Mucosa of descending colon (tissue), 3 donors: ENCODE measurements at regions not wholly inside any gene's neighbourhood (a gene's known extent, or its start where the extent isn't known, plus 50 kb on each side); places are given as distances from the start of the nearest gene placed in this dataset.
A peak's percentile ranks its signal among the peaks of the same experiment; 100 is the strongest.

ENCODE experiments used
- ATAC-seq: fragments of 200-7000 bp; cut with Tn5 transposase; one replicate; pipeline ENCODE4 v1.9.1; 2020; ENCODE audit warnings: mild to moderate bottlenecking, moderate library complexity
- DNase-seq, 3 donors: peaks; one replicate each; pipeline ENCODE4 v3.0.0-alpha.2; 2020
- H3K36me3 ChIP-seq: fragments of 200-600 bp; one replicate; pipeline ENCODE4 v1.8.0; 2021; ENCODE audit warnings: low read depth, mild to moderate bottlenecking
- H3K4me1 ChIP-seq: fragments of 200-600 bp; one replicate; pipeline ENCODE4 v1.8.0; 2021; ENCODE audit warnings: low read depth, mild to moderate bottlenecking
- H3K4me3 ChIP-seq: fragments of 200-600 bp; one replicate; pipeline ENCODE4 v1.8.0; 2021; ENCODE audit warnings: mild to moderate bottlenecking
- H3K9me3 ChIP-seq: fragments of 200-600 bp; one replicate; pipeline ENCODE4 v1.8.0; 2021; ENCODE audit warnings: mild to moderate bottlenecking
- CTCF ChIP-seq: fragments of 200-600 bp; IDR thresholded peaks from one replicate; pipeline ENCODE4 v1.8.0; 2022; ENCODE audit warnings: antibody characterized with exemption, mild to moderate bottlenecking
- intact Hi-C, 2 donors: fragments of 100-400 bp; cut with DNase I in 1 of 2; cut with micrococcal nuclease in 1 of 2; formaldehyde crosslinking; loops; one replicate each; pipeline versions ENCODE4 v1.11.0 to v1.11.1; 2022; cut with DNase I, micrococcal nuclease
- donor health status: DM: no; HTN: no; CAD: no; lungs with moderate emphysema.
- donor health status: DM: no; HTN: no; CAD: no.
- donor health status: DM: no; HTN: yes; CAD: no.

GRCh38 chr13:107217251-107217650 is 649.3 kb upstream of the ARGLU1 start:
- H3K36me3 ChIP-seq: no peaks in the 10 kb centered on the region
- H3K4me3 ChIP-seq: no peak overlapping the region
- no peaks in the 10 kb centered on the region for H3K4me1 ChIP-seq
- no peak for DNase-seq
- TF ChIP-seq CTCF: no peak
- intact Hi-C loops: loop anchor here (10.0 kb wide), 2 partner anchors 198 to 938 kb away; no protein-coding TSS in a partner anchor
- ATAC-seq: no peak
- H3K9me3 ChIP-seq: no peaks in the 10 kb centered on the region

- Histone ChIP-seq H3K9me3 (no peaks in the 10 kb centered on the region), H3K36me3 (no peaks in the 10 kb centered on the region), H3K4me3 (no peak overlapping the region), H3K4me1 (no peaks in the 10 kb centered on the region)
- intact Hi-C loops: loop anchor here (10.0 kb wide), 2 partner anchors 199 to 939 kb away; no protein-coding TSS in a partner anchor
- ATAC-seq (no peak), DNase-seq (no peak)
- no peak for TF ChIP-seq CTCF
Measured at GRCh38 chr13:107216046-107216755, 648.3 kb upstream of the ARGLU1 start.

GRCh38 chr13:107211073-107211472 is 643.1 kb upstream of the ARGLU1 start:
- peak; percentile 97 for ATAC-seq
- Histone ChIP-seq H3K4me3 (no peak overlapping the region), H3K36me3 (no peaks in the 10 kb centered on the region), H3K9me3 (no peaks in the 10 kb centered on the region), H3K4me1 (peaks cover 9% of the 10 kb centered on the region)
- intact Hi-C loops: loop anchor here (10.0 kb wide), 2 partner anchors 204 to 944 kb away; no protein-coding TSS in a partner anchor
- DNase-seq: peak in 2 of 3 donors; percentile 78 to 89
- peak; percentile 69 for TF ChIP-seq CTCF

GRCh38 chr13:107210723-107211030 is 642.7 kb upstream of the ARGLU1 start:
- H3K4me3 ChIP-seq: no peak overlapping the region
- H3K36me3 ChIP-seq: no peaks in the 10 kb centered on the region
- peak; percentile 71 for ATAC-seq
- DNase-seq: peak in 1 of 3 donors; percentile 5
- peaks cover 9% of the 10 kb centered on the region for H3K4me1 ChIP-seq
- TF ChIP-seq CTCF: no peak
- no peaks in the 10 kb centered on the region for H3K9me3 ChIP-seq
- intact Hi-C loops: loop anchor here (10.0 kb wide), 2 partner anchors 204 to 944 kb away; no protein-coding TSS in a partner anchor

DNA sequence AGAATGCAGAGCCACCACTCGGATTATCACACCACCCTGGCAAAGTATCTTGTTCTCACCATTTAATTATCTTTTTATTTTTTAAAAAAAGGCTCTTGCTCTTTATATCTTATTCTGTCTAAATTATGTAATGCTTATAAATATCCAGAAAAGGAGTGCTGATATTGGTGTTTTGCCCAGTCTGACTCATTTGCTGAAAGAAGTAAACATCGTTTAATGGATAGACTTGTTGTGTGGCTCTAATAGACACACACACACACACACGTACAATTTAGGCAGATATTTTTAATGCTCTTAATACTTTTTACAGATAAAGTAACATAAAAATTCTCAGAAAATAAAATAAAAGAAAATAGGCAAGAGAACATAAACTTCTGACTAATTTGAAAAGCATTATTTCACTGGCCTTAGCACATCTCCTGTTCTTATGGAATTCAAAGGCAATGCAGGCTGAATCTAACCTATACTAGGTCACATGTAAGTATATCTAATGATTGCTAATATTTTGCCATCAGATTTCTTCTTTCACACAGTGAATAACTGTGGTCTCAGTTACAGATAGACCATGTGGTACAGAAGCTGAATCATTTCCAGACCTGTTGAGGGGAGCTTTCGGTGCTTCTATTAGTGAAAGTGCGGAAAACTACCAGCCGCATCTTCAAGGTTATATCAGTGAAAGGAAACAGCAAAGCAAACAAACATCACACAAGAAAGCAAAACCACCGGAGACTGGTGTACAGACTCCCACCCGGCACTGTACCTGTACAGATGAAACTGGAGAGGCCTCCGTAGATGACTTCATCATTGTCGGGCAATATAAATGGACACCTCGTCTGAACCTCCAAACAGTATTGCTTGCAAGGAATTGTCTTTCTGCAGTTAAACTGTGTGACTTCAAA is 642.1 kb upstream of the ARGLU1 start:
- Histone ChIP-seq H3K9me3 (no peaks in the 10 kb centered on the region), H3K36me3 (no peaks in the 10 kb centered on the region), H3K4me3 (no peak overlapping the region), H3K4me1 (peaks cover 9% of the 10 kb centered on the region)
- ATAC-seq (peak; percentile 41), DNase-seq (no peak)
- TF ChIP-seq CTCF: no peak
- intact Hi-C loops: loop anchor here (10.0 kb wide), 2 partner anchors 205 to 945 kb away; no protein-coding TSS in a partner anchor
